Uterus (tissue), 3 donors: ENCODE measurements at regions not wholly inside any gene's neighbourhood (a gene's known extent, or its start where the extent isn't known, plus 50 kb on each side); places are given as distances from the start of the nearest gene placed in this dataset.

ENCODE experiments used
- DNase-seq, 2 donors: peaks; one replicate each; pipeline ENCODE4 v3.0.0-alpha.2; 2019 to 2020
- H3K27ac ChIP-seq, 2 donors: fragments of 200-600 bp; sonication (generic); 1 replicate in 1 of 2; 2 replicates in 1 of 2; pipeline ENCODE4 v1.5.1; 2016 to 2018
- H3K27me3 ChIP-seq, 2 donors: fragments of 200-600 bp; sonication (generic); one replicate each; pipeline ENCODE4 v1.5.1; 2018 to 2019; ENCODE audit warnings: control low read depth in 1 of 2
- H3K36me3 ChIP-seq, 2 donors: fragments of 200-600 bp; sonication (generic); one replicate each; pipeline ENCODE4 v1.5.1; 2019; ENCODE audit warnings: control low read depth in 1 of 2
- H3K4me1 ChIP-seq, 2 donors: fragments of 200-600 bp; sonication (generic); one replicate each; pipeline ENCODE4 v1.5.1; 2018 to 2019; ENCODE audit warnings: control low read depth in 1 of 2
- H3K4me3 ChIP-seq, 2 donors: fragments of 200-600 bp; sonication (generic); 1 replicate in 1 of 2; 2 replicates in 1 of 2; pipeline ENCODE4 v1.5.1; 2018 to 2019; ENCODE audit warnings: mild to moderate bottlenecking in 1 of 2
- H3K9me3 ChIP-seq, 2 donors: fragments of 200-600 bp; sonication (generic); one replicate each; pipeline ENCODE4 v1.5.1; 2019; ENCODE audit warnings: control low read depth in 1 of 2
- CTCF ChIP-seq, 4 experiments: fragments of 200-600 bp in 2 of 4; fragments of 450-650 bp in 2 of 4; sonication (generic) in 2 of 4; IDR thresholded peaks; one replicate each; pipeline ENCODE4 v1.5.1; 2016 to 2019; ENCODE audit warnings: antibody characterized with exemption in 4 of 4, mild to moderate bottlenecking in 2 of 4, moderate library complexity in 1 of 4
- POLR2A ChIP-seq, 2 donors: fragments of 450-650 bp; IDR thresholded peaks; one replicate each; pipeline ENCODE4 v1.6.1; 2016; ENCODE audit warnings: antibody characterized with exemption in 2 of 2, mild to moderate bottlenecking in 1 of 2, moderate library complexity in 1 of 2
- intact Hi-C: fragments of 100-400 bp; cut with DNase I; formaldehyde crosslinking; loops from one replicate; pipeline ENCODE4 v1.15.1; 2023; ENCODE audit warnings: low total_unique reads
- donor health status: DM: yes; HTN: yes; CAD: no.

DNA sequence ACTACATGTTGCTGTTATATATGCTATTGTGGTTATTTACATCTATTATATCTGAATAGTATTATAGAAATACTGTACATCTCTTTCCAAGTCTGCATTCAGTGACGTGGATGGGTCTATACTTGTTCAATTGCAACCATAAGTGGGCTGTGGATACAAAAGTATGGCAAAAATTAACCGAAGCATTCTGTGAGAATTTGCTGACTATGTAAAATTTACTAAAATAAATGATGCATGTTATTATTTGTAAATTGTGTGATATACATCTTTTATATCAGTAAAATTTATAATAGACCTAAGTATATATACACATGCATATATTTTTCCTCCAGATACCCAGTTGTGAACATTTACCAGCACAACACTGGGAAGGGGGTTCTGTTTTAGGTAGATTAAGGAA is 215.1 kb downstream of the NECTIN3 start:
- intact Hi-C loops, result no loop called here
- Histone ChIP-seq H3K27ac (no peak overlapping the region), H3K27me3 (no peaks in the 10 kb centered on the region), H3K4me1 (no peaks in the 10 kb centered on the region), H3K36me3 (no peaks in the 10 kb centered on the region), H3K9me3 (no peaks in the 10 kb centered on the region), H3K4me3 (no peak overlapping the region)
- DNase-seq, result no peak
- TF ChIP-seq POLR2A (IDR thresholded peaks at IDR 0.05), result no peak
- TF ChIP-seq CTCF (IDR thresholded peaks at IDR 0.05), result no peak

- no peaks in the 10 kb centered on the region for H3K36me3 ChIP-seq
- H3K27ac ChIP-seq, result no peak overlapping the region
- no peak overlapping the region for H3K4me3 ChIP-seq
- no peaks in the 10 kb centered on the region for H3K4me1 ChIP-seq
- no peak for DNase-seq
- no peaks in the 10 kb centered on the region for H3K9me3 ChIP-seq
- no peaks in the 10 kb centered on the region for H3K27me3 ChIP-seq
- intact Hi-C loops, result no loop called here
- TF ChIP-seq POLR2A (IDR thresholded peaks at IDR 0.05), result no peak
- TF ChIP-seq CTCF (IDR thresholded peaks at IDR 0.05), result no peak
Measured at GRCh38 chr3:111292117-111292516, 220.5 kb downstream of the NECTIN3 start.

DNA sequence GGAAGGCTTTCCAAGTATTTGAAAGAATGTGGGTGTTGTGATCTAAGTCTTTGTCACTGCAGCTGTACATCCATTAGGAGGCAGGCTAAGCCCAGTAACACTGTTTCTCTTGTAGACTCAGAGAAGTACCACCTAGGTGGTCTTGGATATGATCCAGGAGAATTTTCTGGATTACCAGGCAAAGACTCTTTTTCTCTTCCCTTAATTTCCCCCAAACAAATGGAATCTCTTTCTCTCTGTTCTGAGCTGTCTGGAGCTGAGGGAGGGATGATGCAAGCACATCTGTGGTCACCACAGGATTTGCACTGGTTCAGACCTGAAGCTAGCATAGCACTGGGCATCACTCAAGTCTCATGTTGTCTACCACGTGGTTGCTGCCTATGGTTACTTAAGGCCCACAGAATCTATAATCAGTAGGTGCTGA is 227.6 kb downstream of the NECTIN3 start:
- H3K27me3 ChIP-seq, result no peaks in the 10 kb centered on the region
- H3K4me1 ChIP-seq, result no peaks in the 10 kb centered on the region
- no peak for DNase-seq
- no peaks in the 10 kb centered on the region for H3K9me3 ChIP-seq
- intact Hi-C loops, result no loop called here
- TF ChIP-seq POLR2A (IDR thresholded peaks at IDR 0.05) (no peak), CTCF (IDR thresholded peaks at IDR 0.05) (no peak)
- no peaks in the 10 kb centered on the region for H3K36me3 ChIP-seq
- H3K27ac ChIP-seq, result no peak overlapping the region
- no peak overlapping the region for H3K4me3 ChIP-seq

GRCh38 chr3:111301238-111301798 is 229.7 kb downstream of the NECTIN3 start:
- no peak for DNase-seq
- no peaks in the 10 kb centered on the region for H3K9me3 ChIP-seq
- no peak overlapping the region for H3K27ac ChIP-seq
- H3K36me3 ChIP-seq, result no peaks in the 10 kb centered on the region
- H3K4me1 ChIP-seq, result no peaks in the 10 kb centered on the region
- no peak overlapping the region for H3K4me3 ChIP-seq
- no peak for TF ChIP-seq CTCF (IDR thresholded peaks at IDR 0.05)
- TF ChIP-seq POLR2A (IDR thresholded peaks at IDR 0.05), result no peak
- intact Hi-C loops, result no loop called here
- no peaks in the 10 kb centered on the region for H3K27me3 ChIP-seq

GRCh38 chr3:111302063-111302462 is 230.4 kb downstream of the NECTIN3 start:
- no peak for DNase-seq
- no peaks in the 10 kb centered on the region for H3K4me1 ChIP-seq
- H3K36me3 ChIP-seq, result no peaks in the 10 kb centered on the region
- no peaks in the 10 kb centered on the region for H3K9me3 ChIP-seq
- H3K27me3 ChIP-seq, result no peaks in the 10 kb centered on the region
- TF ChIP-seq CTCF (IDR thresholded peaks at IDR 0.05) (no peak), POLR2A (IDR thresholded peaks at IDR 0.05) (no peak)
- no peak overlapping the region for H3K4me3 ChIP-seq
- no peak overlapping the region for H3K27ac ChIP-seq
- intact Hi-C loops, result no loop called here
